ENCODE measurements at regions not wholly inside any gene's neighbourhood (a gene's known extent, or its start where the extent isn't known, plus 50 kb on each side); places are given as distances from the start of the nearest gene placed in this dataset.

GRCh38 chr14:58769011-58769643 is 131.4 kb downstream of the DACT1 start:
- no peak overlapping the region for H3K27ac ChIP-seq (ENCODE audit: low read depth, low read length)
- CTCF ChIA-PET: no interaction called here
- H3K27me3 ChIP-seq (ENCODE audit: insufficient read depth, low read length): no peaks in the 10 kb centered on the region
- H3K9me3 ChIP-seq (ENCODE audit: control insufficient read depth in 1 of 2, insufficient read depth in 1 of 2, low read depth in 1 of 2, low read length in 2 of 2): no peaks in the 10 kb centered on the region
- H3K36me3 ChIP-seq (ENCODE audit: control insufficient read depth in 1 of 2, insufficient read depth in 2 of 2, low read length in 2 of 2): no peaks in the 10 kb centered on the region
- H3K9ac ChIP-seq (ENCODE audit: low read length): no peak overlapping the region
- intact Hi-C loops (cut with micrococcal nuclease): no loop called here
- no peak overlapping the region for H3K4me3 ChIP-seq (replicated peaks in 1 of 2; ENCODE audit: low read depth in 1 of 2, low read length in 2 of 2)
- H3K9me2 ChIP-seq (ENCODE audit: insufficient read depth): no peaks in the 10 kb centered on the region
- H3K79me2 ChIP-seq (ENCODE audit: insufficient read depth, low read length): no peaks in the 10 kb centered on the region
- DNase-seq (ENCODE audit: low read depth, low spot score) (no peak), ATAC-seq (no peak)
- TF ChIP-seq SP1 (IDR thresholded peaks at IDR 0.05; ENCODE audit: low read depth) (no peak), ZNF274 (IDR thresholded peaks at IDR 0.05; ENCODE audit: low read depth, low read length) (no peak), FOSL1 (IDR thresholded peaks at IDR 0.05; ENCODE audit: low read depth) (no peak), CTCF (IDR thresholded peaks at IDR 0.05 in 2 of 3, conservative IDR thresholded peaks at IDR 0.05 in 1 of 3; ENCODE audit: borderline replicate concordance in 1 of 3, insufficient read depth in 1 of 3, low read depth in 2 of 3, low read length in 2 of 3) (no peak), SIN3A (IDR thresholded peaks at IDR 0.05; ENCODE audit: low read depth) (no peak), POLR2A (IDR thresholded peaks at IDR 0.05; ENCODE audit: borderline replicate concordance, extremely low read depth, insufficient read depth, insufficient read length) (no peak)
- BruUV-seq (replicated peaks): no TSS peak
- peaks cover 0 to 16% of the 10 kb centered on the region in 2 experiments; a peak in 3 of 4 replicates for H3K4me1 ChIP-seq (ENCODE audit: control insufficient read depth in 1 of 2, insufficient read depth in 2 of 2, low read length in 2 of 2)
- no peak overlapping the region for H2AFZ ChIP-seq (ENCODE audit: low read depth, low read length, poor library complexity, severe bottlenecking)
- POLR2A ChIA-PET: no interaction called here
- RAD21 ChIA-PET (ENCODE audit: low non-redundant PET in 1 of 2, low total read pairs in 2 of 2, uncharacterized antibody in 2 of 2, unreplicated experiment in 2 of 2): no interaction called here
- H3K4me2 ChIP-seq (ENCODE audit: low read length): no peak overlapping the region
- no peaks in the 10 kb centered on the region for H4K20me1 ChIP-seq (ENCODE audit: insufficient read depth)

- Histone ChIP-seq H3K79me2 (ENCODE audit: insufficient read depth, low read length) (no peaks in the 10 kb centered on the region), H3K27me3 (ENCODE audit: insufficient read depth, low read length) (no peaks in the 10 kb centered on the region), H3K4me3 (replicated peaks in 1 of 2; ENCODE audit: low read depth in 1 of 2, low read length in 2 of 2) (no peak overlapping the region), H2AFZ (ENCODE audit: low read depth, low read length, poor library complexity, severe bottlenecking) (no peak overlapping the region), H4K20me1 (ENCODE audit: insufficient read depth) (no peaks in the 10 kb centered on the region), H3K36me3 (ENCODE audit: control insufficient read depth in 1 of 2, insufficient read depth in 2 of 2, low read length in 2 of 2) (no peaks in the 10 kb centered on the region), H3K9ac (ENCODE audit: low read length) (no peak overlapping the region), H3K9me3 (ENCODE audit: control insufficient read depth in 1 of 2, insufficient read depth in 1 of 2, low read depth in 1 of 2, low read length in 2 of 2) (no peaks in the 10 kb centered on the region), H3K9me2 (ENCODE audit: insufficient read depth) (no peaks in the 10 kb centered on the region), H3K27ac (ENCODE audit: low read depth, low read length) (no peak overlapping the region), H3K4me2 (ENCODE audit: low read length) (no peak overlapping the region), H3K4me1 (ENCODE audit: control insufficient read depth in 1 of 2, insufficient read depth in 2 of 2, low read length in 2 of 2) (peaks cover 0 to 16% of the 10 kb centered on the region in 2 experiments; a peak in 3 of 4 replicates)
- ChIA-PET RAD21 (ENCODE audit: low non-redundant PET in 1 of 2, low total read pairs in 2 of 2, uncharacterized antibody in 2 of 2, unreplicated experiment in 2 of 2) (no interaction called here), POLR2A (no interaction called here), CTCF (no interaction called here)
- BruUV-seq (replicated peaks): no TSS peak
- ATAC-seq: no peak
- intact Hi-C loops (cut with micrococcal nuclease): no loop called here
- TF ChIP-seq FOSL1 (IDR thresholded peaks at IDR 0.05; ENCODE audit: low read depth) (no peak), SRF (IDR thresholded peaks at IDR 0.05; ENCODE audit: low read depth) (no peak), ZBTB33 (IDR thresholded peaks at IDR 0.05; ENCODE audit: extremely low read depth, insufficient replicate concordance, low read length) (no peak), SIN3A (IDR thresholded peaks at IDR 0.05; ENCODE audit: low read depth) (no peak), EZH2 (IDR thresholded peaks at IDR 0.05) (no peak), YY1 (IDR thresholded peaks at IDR 0.05; ENCODE audit: extremely low read depth, insufficient replicate concordance, low read depth, low read length) (no peak), EZH2phosphoT487 (IDR thresholded peaks at IDR 0.05; ENCODE audit: borderline replicate concordance) (no peak), CTCF (IDR thresholded peaks at IDR 0.05 in 2 of 3, conservative IDR thresholded peaks at IDR 0.05 in 1 of 3; ENCODE audit: borderline replicate concordance in 1 of 3, insufficient read depth in 1 of 3, low read depth in 2 of 3, low read length in 2 of 3) (no peak), JUND (IDR thresholded peaks at IDR 0.05) (no peak), ELF1 (IDR thresholded peaks at IDR 0.05; ENCODE audit: borderline replicate concordance, low read depth) (no peak)
- DNase-seq (ENCODE audit: low read depth, low spot score): no peak
Observed at GRCh38 chr14:58769771-58770170, 132.0 kb downstream of the DACT1 start.
